Vagina (tissue), 2 donors: ENCODE measurements at regions not wholly inside any gene's neighbourhood (a gene's known extent, or its start where the extent isn't known, plus 50 kb on each side); places are given as distances from the start of the nearest gene placed in this dataset.
"Not testable (repeated sequence)": the region's sequence is repeated elsewhere in the genome, so short reads cannot be mapped to it uniquely, and the experiment has no call there.

ENCODE experiments used
- DNase-seq, 2 donors: peaks; one replicate each; pipeline ENCODE4 v3.0.0-alpha.2; 2017; ENCODE audit errors: extremely low spot score in 2 of 2
- H3K27ac ChIP-seq: fragments of 200-600 bp; sonication (generic); one replicate; pipeline ENCODE4 v1.5.1; 2019
- H3K27me3 ChIP-seq: fragments of 200-600 bp; sonication (generic); one replicate; pipeline ENCODE4 v1.5.1; 2019
- H3K36me3 ChIP-seq, 2 donors: fragments of 200-600 bp; sonication (generic); one replicate each; pipeline ENCODE4 v1.5.1; 2017 to 2019
- H3K4me1 ChIP-seq: fragments of 200-600 bp; sonication (generic); one replicate; pipeline ENCODE4 v1.5.1; 2019
- H3K4me3 ChIP-seq, 2 donors: fragments of 200-600 bp; sonication (generic); 1 replicate in 1 of 2; 2 replicates in 1 of 2; pipeline ENCODE4 v1.5.1; 2016 to 2019
- H3K9me3 ChIP-seq: fragments of 200-600 bp; sonication (generic); one replicate; pipeline ENCODE4 v1.5.1; 2019
- CTCF ChIP-seq, 3 experiments: fragments of 450-650 bp in 2 of 3; fragments of 200-600 bp in 1 of 3; sonication (generic) in 1 of 3; IDR thresholded peaks; one replicate each; pipeline ENCODE4 v1.5.1; 2017 to 2019; ENCODE audit warnings: antibody characterized with exemption in 3 of 3, mild to moderate bottlenecking in 2 of 3, moderate library complexity in 2 of 3
- POLR2A ChIP-seq, 2 donors: fragments of 450-650 bp; IDR thresholded peaks; one replicate each; pipeline ENCODE4 v1.6.1; 2017; ENCODE audit warnings: antibody characterized with exemption in 2 of 2, mild to moderate bottlenecking in 2 of 2, moderate library complexity in 2 of 2
- POLR2AphosphoS5 ChIP-seq, 2 donors: sonication (generic); formaldehyde crosslinking; IDR thresholded peaks; one replicate each; pipeline ENCODE4 v1.9.0; 2017; ENCODE audit warnings: antibody characterized with exemption in 2 of 2, mild to moderate bottlenecking in 2 of 2, low read depth in 1 of 2; ENCODE audit not compliant: insufficient read depth in 1 of 2
- intact Hi-C: fragments of 100-400 bp; cut with DNase I; formaldehyde crosslinking; loops from one replicate; pipeline ENCODE4 v1.15.1; 2023

- Histone ChIP-seq H3K27ac (no peak overlapping the region), H3K4me3 (no peak overlapping the region), H3K9me3 (no peaks in the 10 kb centered on the region), H3K4me1 (no peaks in the 10 kb centered on the region), H3K36me3 (no peaks in the 10 kb centered on the region), H3K27me3 (no peaks in the 10 kb centered on the region)
- DNase-seq, result no peak
- intact Hi-C loops, result no loop called here
- TF ChIP-seq CTCF (IDR thresholded peaks at IDR 0.05) (no peak), POLR2A (IDR thresholded peaks at IDR 0.05) (no peak), POLR2AphosphoS5 (IDR thresholded peaks at IDR 0.05; ENCODE audit: insufficient read depth in 1 of 2, low read depth in 1 of 2) (no peak)
Measured at GRCh38 chr16:13348416-13348815, 447.0 kb downstream of the SHISA9 start.

DNA sequence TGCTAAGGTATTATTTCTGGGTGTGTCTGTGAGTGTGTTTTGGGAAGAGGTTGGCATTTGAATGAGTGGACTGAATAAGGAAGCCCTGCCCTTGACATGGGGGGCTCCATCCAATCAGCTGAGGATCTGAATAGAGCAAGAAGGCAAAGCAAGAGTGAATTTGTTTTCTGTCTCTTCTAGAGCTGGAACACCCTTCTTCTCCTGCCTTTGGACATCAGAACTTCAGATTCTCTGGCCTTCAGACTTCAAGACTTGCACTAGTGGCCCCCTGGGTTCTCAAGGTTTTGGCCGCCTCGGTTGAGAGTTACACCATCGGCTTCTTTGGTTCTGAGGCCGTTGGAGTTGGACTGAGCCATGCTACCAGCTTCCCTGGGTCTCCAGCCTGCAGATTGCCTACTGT is 448.6 kb downstream of the SHISA9 start:
- Histone ChIP-seq H3K36me3 (no peaks in the 10 kb centered on the region), H3K27ac (no peak overlapping the region), H3K4me1 (no peaks in the 10 kb centered on the region), H3K27me3 (no peaks in the 10 kb centered on the region), H3K4me3 (no peak overlapping the region), H3K9me3 (no peaks in the 10 kb centered on the region)
- no peak for DNase-seq
- intact Hi-C loops, result no loop called here
- TF ChIP-seq POLR2A (IDR thresholded peaks at IDR 0.05), result no peak
- no peak for TF ChIP-seq CTCF (IDR thresholded peaks at IDR 0.05)
- no peak for TF ChIP-seq POLR2AphosphoS5 (IDR thresholded peaks at IDR 0.05; ENCODE audit: insufficient read depth in 1 of 2, low read depth in 1 of 2)

- Histone ChIP-seq H3K9me3 (no peaks in the 10 kb centered on the region), H3K4me1 (no peaks in the 10 kb centered on the region), H3K27me3 (no peaks in the 10 kb centered on the region), H3K4me3 (no peak overlapping the region), H3K27ac (no peak overlapping the region), H3K36me3 (no peaks in the 10 kb centered on the region)
- intact Hi-C loops, result no loop called here
- TF ChIP-seq POLR2AphosphoS5 (IDR thresholded peaks at IDR 0.05; ENCODE audit: insufficient read depth in 1 of 2, low read depth in 1 of 2) (no peak), POLR2A (IDR thresholded peaks at IDR 0.05) (no peak), CTCF (IDR thresholded peaks at IDR 0.05) (no peak)
- no peak for DNase-seq
Measured at GRCh38 chr16:13351181-13351580, 449.8 kb downstream of the SHISA9 start.

DNA sequence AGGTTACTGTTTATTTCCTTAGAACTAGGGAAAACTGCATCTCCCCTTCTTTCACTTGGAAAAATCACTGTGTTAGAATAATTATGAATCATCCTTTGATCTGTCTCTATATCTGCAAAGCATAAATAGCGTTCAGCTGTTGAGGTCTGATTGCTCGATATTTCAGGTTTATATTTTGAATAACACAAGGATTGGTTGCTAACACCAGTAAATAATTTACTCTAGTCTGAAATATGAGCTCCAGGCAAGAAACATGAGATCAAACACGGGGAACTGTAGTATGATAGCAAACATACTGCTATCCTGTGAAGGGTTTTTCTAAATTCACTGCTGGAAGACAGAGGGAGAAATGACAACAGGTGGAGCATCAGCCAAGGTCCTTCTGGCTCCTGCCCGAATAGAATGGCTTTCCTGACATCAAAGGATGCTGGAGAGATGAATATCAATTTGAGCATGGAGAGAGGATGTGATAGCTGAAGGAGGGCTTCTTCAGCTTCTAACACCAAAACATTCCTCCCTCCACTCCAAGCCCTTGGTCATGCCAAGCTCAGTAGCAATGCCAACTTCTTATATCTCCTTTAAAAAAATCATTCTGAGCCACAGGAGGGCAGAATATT is 450.3 kb downstream of the SHISA9 start:
- Histone ChIP-seq H3K27ac (no peak overlapping the region), H3K4me1 (no peaks in the 10 kb centered on the region), H3K36me3 (no peaks in the 10 kb centered on the region), H3K4me3 (no peak overlapping the region), H3K27me3 (no peaks in the 10 kb centered on the region), H3K9me3 (no peaks in the 10 kb centered on the region)
- no peak for DNase-seq
- intact Hi-C loops, result no loop called here
- TF ChIP-seq POLR2AphosphoS5 (IDR thresholded peaks at IDR 0.05; ENCODE audit: insufficient read depth in 1 of 2, low read depth in 1 of 2) (no peak), POLR2A (IDR thresholded peaks at IDR 0.05) (no peak)

DNA sequence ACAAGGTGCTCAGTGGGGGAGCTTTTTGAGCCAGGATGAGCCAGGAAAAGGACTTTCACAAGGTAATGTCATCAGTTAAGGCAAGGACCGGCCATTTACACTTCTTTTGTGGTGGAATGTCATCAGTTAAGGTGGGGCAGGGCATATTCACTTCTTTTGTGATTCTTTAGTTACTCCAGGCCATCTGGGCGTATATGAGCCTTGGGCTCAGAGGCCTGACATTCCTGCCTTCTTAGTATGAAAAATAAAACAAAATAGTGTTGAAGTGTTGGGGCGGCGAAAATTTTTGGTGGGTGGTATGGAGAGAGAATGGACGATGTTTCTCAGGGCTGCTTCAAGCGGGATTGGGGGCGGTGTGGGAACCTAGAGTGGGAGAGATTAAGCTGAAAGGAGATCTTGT is 451.4 kb downstream of the SHISA9 start:
- H3K4me1 ChIP-seq, intact Hi-C loops, H3K4me3 ChIP-seq, H3K27me3 ChIP-seq, H3K27ac ChIP-seq, H3K9me3 ChIP-seq, H3K36me3 ChIP-seq, DNase-seq: not testable (repeated sequence)

- intact Hi-C loops, H3K9me3 ChIP-seq, H3K36me3 ChIP-seq, H3K27ac ChIP-seq, H3K4me1 ChIP-seq, H3K4me3 ChIP-seq, H3K27me3 ChIP-seq, DNase-seq: not testable (repeated sequence)
Measured at GRCh38 chr16:13357842-13358241, 456.4 kb downstream of the SHISA9 start.

GRCh38 chr16:13359835-13360234 is 458.4 kb downstream of the SHISA9 start:
- Histone ChIP-seq H3K27me3 (no peaks in the 10 kb centered on the region), H3K27ac (no peak overlapping the region), H3K4me1 (no peaks in the 10 kb centered on the region), H3K36me3 (no peaks in the 10 kb centered on the region), H3K9me3 (no peaks in the 10 kb centered on the region), H3K4me3 (no peak overlapping the region)
- DNase-seq, result no peak
- no peak for TF ChIP-seq POLR2A (IDR thresholded peaks at IDR 0.05)
- TF ChIP-seq POLR2AphosphoS5 (IDR thresholded peaks at IDR 0.05; ENCODE audit: insufficient read depth in 1 of 2, low read depth in 1 of 2), result no peak
- no peak for TF ChIP-seq CTCF (IDR thresholded peaks at IDR 0.05)
- intact Hi-C loops, result no loop called here
